HCT116 (cell line): ENCODE measurements at regions not wholly inside any gene's neighbourhood (a gene's known extent, or its start where the extent isn't known, plus 50 kb on each side); places are given as distances from the start of the nearest gene placed in this dataset.

Source experiments
- CTCF ChIP-seq, 3 experiments: fragments of 200-600 bp in 1 of 3; sonication (generic) in 1 of 3; IDR thresholded peaks in 2 of 3; conservative IDR thresholded peaks in 1 of 3; 2 replicates each; pipeline ENCODE4 v1.5.1; 2012 to 2017; ENCODE audit warnings: low read depth in 2 of 3, low read length in 2 of 3, antibody characterized with exemption in 1 of 3, borderline replicate concordance in 1 of 3, control low read depth in 1 of 3, mild to moderate bottlenecking in 1 of 3, mixed read lengths in 1 of 3, mixed run types in 1 of 3, moderate library complexity in 1 of 3; ENCODE audit not compliant: insufficient read depth in 1 of 3
- RAD21 ChIP-seq: IDR thresholded peaks from 2 replicates; pipeline ENCODE4 v1.6.1; 2012; ENCODE audit warnings: low read depth, mild to moderate bottlenecking

GRCh38 chr11:123338266-123338800, 91.7 kb upstream of the GRAMD1B start:
- TF ChIP-seq RAD21 = no peak
- TF ChIP-seq CTCF (IDR thresholded peaks at IDR 0.05 in 2 of 3, conservative IDR thresholded peaks at IDR 0.05 in 1 of 3; ENCODE audit: borderline replicate concordance in 1 of 3, insufficient read depth in 1 of 3, low read depth in 2 of 3, low read length in 2 of 3) = no peak
